Stimulated activated CD4-positive, alpha-beta T cell treated with anti-CD3 and anti-CD28 coated beads, Interleukin-1b, Interleukin-23, amount 100 ng/mL, for 4 hours (primary cell): ENCODE measurements at regions not wholly inside any gene's neighbourhood (a gene's known extent, or its start where the extent isn't known, plus 50 kb on each side); places are given as distances from the start of the nearest gene placed in this dataset.

Experiments used
- DNase-seq, 2 donors: peaks; one replicate each; pipeline ENCODE4 v3.0.0-alpha.2; 2020; ENCODE audit warnings: low read depth in 2 of 2

DNA sequence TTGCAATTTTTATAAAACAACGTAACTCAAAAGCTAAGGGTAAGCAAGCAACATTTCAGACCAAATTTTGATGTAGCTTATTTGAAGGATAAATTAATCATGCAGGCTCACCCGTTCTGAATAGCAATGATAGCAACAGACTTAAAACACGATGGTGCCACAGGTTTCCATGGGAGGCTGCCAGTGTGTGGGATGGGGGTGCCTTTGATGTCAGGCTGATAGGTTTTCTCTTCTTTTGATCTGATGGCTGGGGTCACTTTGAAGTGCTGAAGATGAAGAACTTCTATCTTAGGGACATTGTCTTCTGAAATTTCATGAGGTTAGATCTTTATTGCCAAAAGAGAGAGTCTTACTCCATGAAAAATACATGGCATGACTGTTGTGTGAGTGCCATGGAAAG, 206.8 kb downstream of the LPIN1 start:
- DNase-seq, result no peak

DNA sequence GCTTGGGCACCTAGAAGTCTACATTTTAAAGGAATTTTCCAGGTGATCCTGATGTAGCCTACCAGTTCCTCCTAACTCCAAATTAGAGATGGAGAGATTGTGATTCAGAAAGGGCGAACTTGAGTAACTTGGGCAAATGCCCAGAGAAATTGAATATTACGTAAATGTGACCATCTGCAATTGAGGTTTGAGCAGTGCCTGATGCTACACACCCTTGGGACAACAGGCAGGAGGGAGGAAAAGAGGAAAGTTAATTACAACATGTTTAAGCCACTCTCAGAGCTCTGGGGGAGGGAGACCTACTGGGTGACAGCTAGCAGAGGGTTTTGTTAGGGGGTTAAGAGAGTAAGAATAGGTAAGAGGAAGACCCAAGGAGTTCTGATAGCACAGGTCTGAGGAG, 208.9 kb downstream of the LPIN1 start:
- DNase-seq, result no peak

DNA sequence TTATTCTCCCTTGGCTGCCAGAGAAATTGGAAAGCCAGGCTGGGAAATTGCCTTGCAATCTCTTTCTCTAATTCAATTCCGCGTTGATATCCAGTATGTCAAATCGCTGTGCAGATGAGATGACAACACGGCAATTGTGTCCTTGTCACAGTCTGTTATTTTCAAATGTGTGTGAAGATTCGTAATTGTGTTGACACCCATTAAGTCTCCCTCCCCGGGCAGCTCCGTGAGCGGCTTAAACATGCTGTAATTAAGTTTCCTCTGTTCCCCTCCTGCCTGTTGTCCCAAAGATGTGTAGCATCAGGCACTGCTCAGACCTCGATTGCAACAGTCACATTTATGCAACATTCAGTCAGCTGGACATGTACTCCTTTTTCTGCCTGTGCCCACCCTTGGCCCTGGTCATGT, 209.5 kb downstream of the LPIN1 start:
- no peak for DNase-seq

- no peak for DNase-seq
Measured at GRCh38 chr2:11962707-11963328, 216.4 kb downstream of the LPIN1 start.

DNA sequence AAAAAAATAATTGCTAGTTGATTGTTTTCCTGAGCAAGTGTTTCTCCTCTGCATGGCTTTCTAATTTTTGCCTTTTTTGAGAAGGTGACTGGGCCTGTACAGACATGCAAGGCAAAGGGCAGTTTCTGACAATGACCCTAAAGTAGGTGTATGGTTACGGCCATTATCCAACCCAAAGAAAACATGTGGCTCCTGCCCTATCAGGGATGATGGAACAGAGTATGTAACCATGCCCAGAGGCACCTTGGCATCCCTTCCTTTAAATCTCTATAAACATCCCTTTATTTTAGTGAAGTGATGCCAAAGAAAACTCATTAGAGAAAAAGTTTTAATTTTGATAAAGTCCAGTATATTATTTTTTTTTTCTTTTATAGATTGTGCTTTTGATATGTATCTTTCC, 217.5 kb downstream of the LPIN1 start:
- no peak for DNase-seq

GRCh38 chr2:11967946-11968465, 221.6 kb downstream of the LPIN1 start:
- no peak for DNase-seq

DNA sequence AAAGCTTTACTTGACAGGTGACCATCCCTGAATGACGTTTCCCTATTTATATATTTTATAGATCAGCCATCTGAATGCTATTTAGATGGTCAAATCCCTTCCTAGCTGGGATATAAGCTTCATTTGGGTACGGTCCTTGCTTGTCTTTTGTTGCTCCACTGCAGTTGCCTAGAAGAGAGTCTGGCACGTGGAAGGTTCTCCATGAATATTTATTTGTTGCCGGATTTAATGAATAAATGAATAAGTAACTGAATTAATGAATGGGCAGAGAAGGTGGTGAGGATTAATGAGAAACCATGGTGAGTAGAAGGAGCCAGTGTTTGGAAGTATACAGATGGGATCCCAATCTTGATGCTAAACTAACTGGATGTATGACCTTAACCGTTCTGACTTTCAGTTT, 222.1 kb downstream of the LPIN1 start:
- no peak for DNase-seq

GRCh38 chr2:11969774-11970173, 223.3 kb downstream of the LPIN1 start:
- no peak for DNase-seq

- no peak for DNase-seq
Measured at GRCh38 chr2:11974573-11974972, 228.1 kb downstream of the LPIN1 start.

- no peak for DNase-seq
Measured at GRCh38 chr2:11975373-11975772, 228.9 kb downstream of the LPIN1 start.

DNA sequence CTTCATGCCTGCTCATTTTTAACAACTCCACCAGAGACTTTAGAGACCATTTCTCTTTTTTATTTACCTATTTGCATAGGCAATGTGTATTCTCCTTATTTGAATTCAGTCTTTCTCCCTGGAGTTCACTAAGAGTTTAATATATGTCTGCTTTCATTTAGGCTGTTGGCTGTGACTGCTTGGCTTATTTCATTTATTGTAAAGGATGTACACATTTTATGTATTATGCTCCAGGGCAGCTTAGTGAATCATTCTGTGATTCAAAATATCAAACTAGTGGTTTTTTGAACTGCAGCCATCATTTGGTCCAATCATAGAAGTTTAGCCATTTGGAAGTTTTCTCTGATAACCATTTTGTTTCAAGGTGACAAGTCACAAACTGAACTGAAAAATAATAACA, 229.6 kb downstream of the LPIN1 start:
- no peak for DNase-seq

DNA sequence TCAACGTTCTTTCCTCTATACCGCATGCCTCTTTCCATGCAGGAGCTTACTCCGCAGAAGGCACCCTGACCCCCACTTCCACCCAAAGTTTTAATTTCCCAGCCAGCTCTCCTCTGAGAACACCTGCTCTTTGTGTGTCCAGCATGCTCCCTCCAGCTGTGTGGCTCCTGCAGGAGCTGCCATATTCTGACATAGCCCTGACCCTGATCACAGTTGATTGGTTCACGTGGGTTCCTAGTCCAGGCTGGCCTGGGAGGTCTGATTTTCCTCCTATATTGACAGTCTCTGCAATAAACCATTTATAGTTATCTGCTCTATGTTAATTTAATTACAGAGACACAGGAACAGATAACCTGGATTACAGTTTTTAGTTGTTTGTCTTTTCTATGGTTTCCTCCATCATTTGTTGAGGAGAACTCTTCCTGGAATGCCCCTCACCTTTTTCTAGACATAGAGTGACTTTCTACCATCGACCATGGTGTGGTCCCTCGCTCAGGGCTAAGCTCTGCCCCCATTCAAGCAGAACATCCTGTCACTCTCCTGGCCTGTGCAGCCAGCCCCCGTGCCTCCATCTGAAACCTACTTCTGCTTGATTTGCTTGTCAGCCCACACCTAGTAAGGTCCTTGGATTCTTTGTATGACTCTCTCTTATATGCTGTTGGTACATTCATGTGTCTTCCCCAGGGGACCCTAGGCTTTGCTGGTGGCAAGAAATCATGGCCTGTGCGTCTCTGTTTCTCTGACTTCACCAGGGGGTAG, 231.5 kb downstream of the LPIN1 start:
- DNase-seq, result no peak

DNA sequence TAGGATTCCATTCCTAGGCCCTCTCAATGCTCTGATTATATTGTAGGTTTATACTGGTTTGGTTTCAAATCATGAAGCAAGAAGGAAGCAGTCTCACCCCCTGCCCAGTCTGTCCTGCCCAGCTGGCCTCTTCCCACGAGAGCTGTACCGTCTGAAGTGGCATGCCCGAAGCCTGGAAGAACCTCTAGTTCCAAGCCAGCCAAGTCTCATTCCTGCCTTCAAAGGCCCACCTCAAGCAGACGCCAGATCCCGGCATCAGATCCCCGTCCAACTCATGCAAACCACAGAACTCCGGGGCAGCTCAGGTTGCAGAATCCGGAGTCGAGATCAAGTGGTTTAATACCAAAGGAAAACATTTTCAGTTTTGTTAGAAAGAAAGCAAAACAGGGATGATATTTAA, 234.4 kb downstream of the LPIN1 start:
- DNase-seq, result no peak

DNA sequence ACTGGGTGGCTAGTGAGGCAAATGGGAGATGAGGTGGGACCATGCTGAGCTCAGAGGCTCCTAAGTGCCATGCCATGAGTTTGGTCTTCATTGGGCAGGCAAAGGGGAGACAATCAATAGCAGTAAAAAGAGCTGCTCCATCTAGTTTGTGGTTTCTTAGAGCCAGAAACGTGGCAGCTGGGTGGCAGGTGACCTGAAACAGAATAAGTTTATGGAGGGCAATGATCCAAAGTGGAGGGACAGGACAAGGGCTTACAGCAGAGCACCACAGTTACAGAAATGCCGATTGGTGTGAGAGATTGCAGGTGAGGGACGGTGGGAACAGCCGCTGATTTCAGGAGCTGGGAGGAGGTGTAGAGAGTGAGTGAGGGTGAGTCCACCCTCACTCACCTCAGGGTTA, 237.0 kb downstream of the LPIN1 start:
- no peak for DNase-seq

- no peak for DNase-seq
Measured at GRCh38 chr2:11983870-11984269, 237.4 kb downstream of the LPIN1 start.

DNA sequence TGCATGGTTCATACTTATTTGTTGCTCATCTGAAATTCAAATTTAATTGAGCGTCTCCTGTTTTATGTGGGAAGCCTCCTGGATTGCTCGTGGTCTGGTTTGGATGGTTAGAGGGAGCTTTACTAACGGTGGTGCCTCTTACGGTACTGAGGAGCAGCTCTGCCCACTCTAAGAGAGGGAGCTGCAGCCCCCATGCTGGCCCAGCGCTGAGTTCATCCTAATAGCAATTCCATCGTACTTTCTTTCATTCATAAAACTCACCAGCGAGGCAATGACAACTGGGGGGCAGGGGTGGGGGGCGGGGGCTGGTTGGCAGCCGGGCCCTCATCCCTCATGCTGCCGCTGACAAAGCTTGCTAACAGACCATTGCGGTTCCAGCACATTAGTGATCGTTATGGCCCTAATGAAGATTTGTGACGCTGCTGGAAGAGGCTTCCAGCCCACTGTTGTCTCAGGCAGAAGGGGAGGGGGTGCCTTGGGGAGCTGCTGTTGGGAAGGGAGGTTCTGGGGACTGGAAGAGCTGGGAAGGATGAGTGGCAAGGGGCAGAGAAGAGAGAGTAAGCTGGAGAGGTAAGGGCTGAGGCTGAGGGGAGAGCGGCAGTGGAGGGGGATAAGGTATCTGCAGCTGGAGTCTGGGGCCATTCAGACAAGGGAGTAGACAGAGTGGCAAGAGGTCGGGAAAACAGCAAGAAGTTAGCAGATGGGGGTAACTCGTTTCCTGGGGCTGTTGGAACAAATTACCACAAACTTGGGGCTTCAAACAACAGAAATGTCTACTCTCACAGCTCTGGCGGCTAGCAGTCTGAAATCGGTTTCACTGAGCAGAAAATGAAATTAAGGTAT, 238.1 kb downstream of the LPIN1 start:
- no peak for DNase-seq

GRCh38 chr2:11985817-11986566, 239.6 kb downstream of the LPIN1 start:
- DNase-seq, result no peak

DNA sequence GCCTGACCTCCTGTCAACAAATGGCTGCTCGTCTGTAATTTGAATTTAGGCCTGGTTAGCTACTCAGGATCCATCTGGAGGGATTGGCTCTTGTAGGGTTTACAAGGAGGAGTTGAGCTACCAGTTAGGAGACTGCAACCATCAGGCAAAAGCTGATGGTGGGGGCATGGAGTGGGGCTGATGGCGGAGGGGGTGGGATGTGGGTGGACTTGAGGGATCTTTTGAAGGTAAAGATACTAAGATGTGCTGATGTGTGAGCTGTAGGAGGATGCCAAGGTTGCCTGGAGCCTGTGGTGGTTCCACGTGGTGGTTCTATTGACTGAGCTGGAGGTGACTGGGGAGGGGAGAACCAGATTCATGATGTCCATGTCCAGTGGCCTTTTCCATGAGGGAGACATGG, 240.7 kb downstream of the LPIN1 start:
- DNase-seq, result no peak

- no peak for DNase-seq
Measured at GRCh38 chr2:11988691-11989353, 242.4 kb downstream of the LPIN1 start.

DNA sequence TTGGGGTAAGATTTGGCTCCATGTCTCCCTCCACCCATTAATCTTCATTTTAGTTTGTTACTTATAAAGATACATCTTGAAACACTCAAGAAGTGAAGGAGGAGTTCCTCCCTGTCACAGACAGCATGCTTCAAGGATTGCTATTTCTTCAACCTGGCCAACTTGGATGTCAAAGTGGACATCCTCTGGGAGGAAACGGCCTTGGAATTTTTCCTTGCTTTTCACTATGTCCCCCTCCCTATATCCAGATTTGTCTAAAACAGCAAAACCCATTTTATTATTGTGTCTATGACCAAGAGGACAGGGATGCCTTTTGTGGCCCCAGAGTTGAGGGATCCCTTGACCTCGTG, 242.9 kb downstream of the LPIN1 start:
- DNase-seq, result no peak

DNA sequence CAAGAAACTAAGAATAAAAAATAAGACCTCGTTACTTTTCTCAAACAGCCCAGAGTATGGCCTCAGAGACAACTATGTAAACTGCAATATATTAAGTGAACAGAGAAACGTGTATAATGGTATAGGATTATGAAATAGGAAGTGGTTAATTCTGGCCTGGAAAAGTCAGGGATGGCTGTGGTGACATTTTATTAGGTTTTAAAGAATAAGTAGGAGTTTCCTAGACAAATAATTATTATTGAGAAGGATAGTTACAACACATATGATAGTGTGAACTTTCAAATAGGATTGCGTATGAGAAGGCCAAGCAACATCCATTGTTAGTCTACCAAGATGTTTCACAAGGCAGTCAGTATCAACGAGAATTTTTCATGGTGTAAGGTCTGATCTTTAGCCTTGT, 244.1 kb downstream of the LPIN1 start:
- DNase-seq, result no peak
